ENCODE measurements at regions not wholly inside any gene's neighbourhood (a gene's known extent, or its start where the extent isn't known, plus 50 kb on each side); places are given as distances from the start of the nearest gene placed in this dataset.

GRCh38 chr2:205904873-205905272 is 181.1 kb downstream of the INO80D start:
- Histone ChIP-seq H3K79me2 (ENCODE audit: insufficient read depth, low read length) (no peaks in the 10 kb centered on the region), H3K9me2 (ENCODE audit: insufficient read depth) (no peaks in the 10 kb centered on the region), H3K9me3 (ENCODE audit: control insufficient read depth in 1 of 2, insufficient read depth in 1 of 2, low read depth in 1 of 2, low read length in 2 of 2) (no peaks in the 10 kb centered on the region), H3K4me3 (replicated peaks in 1 of 2; ENCODE audit: low read depth in 1 of 2, low read length in 2 of 2) (no peak overlapping the region), H4K20me1 (ENCODE audit: insufficient read depth) (no peaks in the 10 kb centered on the region), H3K36me3 (ENCODE audit: control insufficient read depth in 1 of 2, insufficient read depth in 2 of 2, low read length in 2 of 2) (no peaks in the 10 kb centered on the region), H3K27ac (ENCODE audit: low read depth, low read length) (no peak overlapping the region), H2AFZ (ENCODE audit: low read depth, low read length, poor library complexity, severe bottlenecking) (no peak overlapping the region), H3K4me1 (ENCODE audit: control insufficient read depth in 1 of 2, insufficient read depth in 2 of 2, low read length in 2 of 2) (no peaks in the 10 kb centered on the region), H3K27me3 (ENCODE audit: insufficient read depth, low read length) (0 out of 2 replicates have a peak, but pooled peaks cover 8% of the 10 kb centered on the region), H3K4me2 (ENCODE audit: low read length) (no peak overlapping the region), H3K9ac (ENCODE audit: low read length) (no peak overlapping the region)
- BruUV-seq (replicated peaks): no TSS peak
- POLR2A ChIA-PET: no interaction called here
- CTCF ChIA-PET: interaction anchor here (0.8 to 1.2 kb wide), 3 partner anchors 21 to 229 kb away, joined by 3 to 4 read pairs (median 3); no protein-coding TSS in a partner anchor
- intact Hi-C loops (cut with micrococcal nuclease): no loop called here
- DNase-seq (ENCODE audit: low read depth, low spot score) (no peak), ATAC-seq (no peak)
- no peak for TF ChIP-seq EZH2phosphoT487 (IDR thresholded peaks at IDR 0.05; ENCODE audit: borderline replicate concordance)
- TF ChIP-seq JUND (IDR thresholded peaks at IDR 0.05): no peak
- no peak for TF ChIP-seq CTCF (IDR thresholded peaks at IDR 0.05 in 2 of 3, conservative IDR thresholded peaks at IDR 0.05 in 1 of 3; ENCODE audit: borderline replicate concordance in 1 of 3, insufficient read depth in 1 of 3, low read depth in 2 of 3, low read length in 2 of 3)
- RAD21 ChIA-PET (ENCODE audit: low non-redundant PET in 1 of 2, low total read pairs in 2 of 2, uncharacterized antibody in 2 of 2, unreplicated experiment in 2 of 2): no interaction called here

GRCh38 chr2:205903549-205904129 is 182.3 kb downstream of the INO80D start:
- Histone ChIP-seq H2AFZ (ENCODE audit: low read depth, low read length, poor library complexity, severe bottlenecking) (peak overlapping the region; percentile 48), H3K4me3 (replicated peaks in 1 of 2; ENCODE audit: low read depth in 1 of 2, low read length in 2 of 2) (no peak overlapping the region), H3K4me1 (ENCODE audit: control insufficient read depth in 1 of 2, insufficient read depth in 2 of 2, low read length in 2 of 2) (no peaks in the 10 kb centered on the region), H3K79me2 (ENCODE audit: insufficient read depth, low read length) (no peaks in the 10 kb centered on the region), H3K27ac (ENCODE audit: low read depth, low read length) (no peak overlapping the region), H3K4me2 (ENCODE audit: low read length) (peak overlapping the region; percentile 44), H4K20me1 (ENCODE audit: insufficient read depth) (no peaks in the 10 kb centered on the region), H3K36me3 (ENCODE audit: control insufficient read depth in 1 of 2, insufficient read depth in 2 of 2, low read length in 2 of 2) (no peaks in the 10 kb centered on the region), H3K27me3 (ENCODE audit: insufficient read depth, low read length) (no peaks in the 10 kb centered on the region), H3K9ac (ENCODE audit: low read length) (no peak overlapping the region), H3K9me2 (ENCODE audit: insufficient read depth) (no peaks in the 10 kb centered on the region), H3K9me3 (ENCODE audit: control insufficient read depth in 1 of 2, insufficient read depth in 1 of 2, low read depth in 1 of 2, low read length in 2 of 2) (no peaks in the 10 kb centered on the region)
- DNase-seq (ENCODE audit: low read depth, low spot score): peak; percentile 51
- ChIA-PET POLR2A (no interaction called here), RAD21 (ENCODE audit: low non-redundant PET in 1 of 2, low total read pairs in 2 of 2, uncharacterized antibody in 2 of 2, unreplicated experiment in 2 of 2) (no interaction called here), CTCF (interaction anchor here (0.9 kb wide), 1 partner anchor 228 kb away, joined by 3 read pairs; no protein-coding TSS in a partner anchor)
- ATAC-seq: peak; percentile 100
- intact Hi-C loops (cut with micrococcal nuclease): loop anchor here (1.0 kb wide), 1 partner anchor 45 kb away; no protein-coding TSS in a partner anchor
- no TSS peak for BruUV-seq (replicated peaks)
- TF ChIP-seq POLR2AphosphoS5 (IDR thresholded peaks at IDR 0.05; ENCODE audit: low read depth, low read length) (no peak), TCF7L2 (IDR thresholded peaks at IDR 0.05; ENCODE audit: borderline replicate concordance, extremely low read depth, insufficient read depth, insufficient read length) (peak; percentile 13), CEBPB (IDR thresholded peaks at IDR 0.05; ENCODE audit: low read depth) (no peak), CBX3 (IDR thresholded peaks at IDR 0.05; ENCODE audit: low read depth) (no peak), RAD21 (IDR thresholded peaks at IDR 0.05; ENCODE audit: low read depth) (peak; percentile 58), YY1 (IDR thresholded peaks at IDR 0.05; ENCODE audit: extremely low read depth, insufficient replicate concordance, low read depth, low read length) (no peak), FOSL1 (IDR thresholded peaks at IDR 0.05; ENCODE audit: low read depth) (no peak), MAX (IDR thresholded peaks at IDR 0.05) (no peak), EGR1 (IDR thresholded peaks at IDR 0.05; ENCODE audit: low read depth) (no peak), CTCF (IDR thresholded peaks at IDR 0.05 in 2 of 3, conservative IDR thresholded peaks at IDR 0.05 in 1 of 3; ENCODE audit: borderline replicate concordance in 1 of 3, insufficient read depth in 1 of 3, low read depth in 2 of 3, low read length in 2 of 3) (peak; percentile 48 to 76 (median 71); a peak in 5 of 6 replicates), SRF (IDR thresholded peaks at IDR 0.05; ENCODE audit: low read depth) (no peak)

All from HCT116 (cell line).